ENCODE measurements at regions not wholly inside any gene's neighbourhood (a gene's known extent, or its start where the extent isn't known, plus 50 kb on each side); places are given as distances from the start of the nearest gene placed in this dataset.

DNA sequence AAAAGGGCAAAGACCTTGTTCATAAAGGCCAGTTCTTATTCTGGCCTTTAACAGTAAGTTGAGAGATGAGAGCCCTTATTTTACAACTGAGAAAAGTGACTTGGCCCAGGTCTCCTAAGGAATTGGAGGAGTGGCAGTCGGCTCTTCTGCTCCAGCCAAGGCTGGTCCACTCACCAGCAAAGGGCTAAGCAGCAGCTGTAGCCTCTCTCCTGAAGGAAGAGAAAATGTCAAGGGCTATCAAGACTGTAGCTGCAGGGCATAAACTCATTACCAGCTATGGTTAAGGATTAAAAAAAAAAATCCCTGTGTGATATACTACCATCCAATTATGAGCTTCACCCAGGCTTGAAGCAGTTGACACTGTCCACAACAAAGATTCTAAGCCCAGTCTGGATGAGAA is 138.6 kb upstream of the RAD23B start:
- Histone ChIP-seq H3K4me3 (ENCODE audit: low read length) (no peak overlapping the region), H3K36me3 (ENCODE audit: insufficient read depth, low read length) (no peaks in the 10 kb centered on the region), H3K27me3 (ENCODE audit: control insufficient read depth in 1 of 2, insufficient read depth in 2 of 2, low read length in 2 of 2) (no peaks in the 10 kb centered on the region), H3K4me1 (ENCODE audit: insufficient read depth, low read length) (no peaks in the 10 kb centered on the region), H3K27ac (ENCODE audit: low read depth in 1 of 2, low read length in 2 of 2) (no peak overlapping the region), H3K9me3 (ENCODE audit: control insufficient read depth in 1 of 2, insufficient read depth in 1 of 2, low read length in 2 of 2) (no peaks in the 10 kb centered on the region)
- H3K27ac Mint-ChIP-seq = no peak overlapping the region
- H3K27me3 Mint-ChIP-seq = peaks cover 12% of the 10 kb centered on the region
- ATAC-seq (ENCODE audit: poor library complexity) (no peak), DNase-seq (no peak)
- H3K4me1 Mint-ChIP-seq (ENCODE audit: low read depth) = no peaks in the 10 kb centered on the region
- TF ChIP-seq, protein P1, sequence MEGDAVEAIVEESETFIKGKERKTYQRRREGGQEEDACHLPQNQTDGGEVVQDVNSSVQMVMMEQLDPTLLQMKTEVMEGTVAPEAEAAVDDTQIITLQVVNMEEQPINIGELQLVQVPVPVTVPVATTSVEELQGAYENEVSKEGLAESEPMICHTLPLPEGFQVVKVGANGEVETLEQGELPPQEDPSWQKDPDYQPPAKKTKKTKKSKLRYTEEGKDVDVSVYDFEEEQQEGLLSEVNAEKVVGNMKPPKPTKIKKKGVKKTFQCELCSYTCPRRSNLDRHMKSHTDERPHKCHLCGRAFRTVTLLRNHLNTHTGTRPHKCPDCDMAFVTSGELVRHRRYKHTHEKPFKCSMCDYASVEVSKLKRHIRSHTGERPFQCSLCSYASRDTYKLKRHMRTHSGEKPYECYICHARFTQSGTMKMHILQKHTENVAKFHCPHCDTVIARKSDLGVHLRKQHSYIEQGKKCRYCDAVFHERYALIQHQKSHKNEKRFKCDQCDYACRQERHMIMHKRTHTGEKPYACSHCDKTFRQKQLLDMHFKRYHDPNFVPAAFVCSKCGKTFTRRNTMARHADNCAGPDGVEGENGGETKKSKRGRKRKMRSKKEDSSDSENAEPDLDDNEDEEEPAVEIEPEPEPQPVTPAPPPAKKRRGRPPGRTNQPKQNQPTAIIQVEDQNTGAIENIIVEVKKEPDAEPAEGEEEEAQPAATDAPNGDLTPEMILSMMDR (IDR thresholded peaks at IDR 0.05) = no peak
- no peaks in the 10 kb centered on the region for H3K9me3 Mint-ChIP-seq
- H3K4me3 Mint-ChIP-seq = no peak overlapping the region
- H3K36me3 Mint-ChIP-seq (ENCODE audit: low read depth) = no peaks in the 10 kb centered on the region
- CTCF ChIA-PET = no interaction called here
- intact Hi-C loops (cut with DNase I, micrococcal nuclease) = no loop called here
- POLR2A ChIA-PET = no interaction called here

DNA sequence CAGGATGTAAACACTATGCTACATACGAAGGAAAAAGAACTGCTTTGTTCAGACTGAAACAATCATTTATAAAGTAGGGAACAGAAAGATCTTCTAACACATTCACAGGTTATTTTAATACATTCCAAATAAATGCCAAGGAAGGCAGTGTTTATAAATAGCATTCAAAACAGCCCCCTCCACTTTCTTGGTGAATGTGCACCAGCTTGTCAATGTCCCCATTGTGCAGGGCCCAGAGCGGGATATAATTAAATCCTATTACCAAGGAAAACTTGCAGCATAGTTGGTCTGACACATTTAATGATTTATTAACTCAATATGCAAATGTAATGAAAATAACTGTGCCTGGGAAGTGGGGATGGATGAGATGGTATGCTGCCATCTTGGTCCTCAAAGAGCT is 135.9 kb upstream of the RAD23B start:
- no peak overlapping the region for H3K27ac Mint-ChIP-seq
- H3K9me3 Mint-ChIP-seq = peaks cover 4% of the 10 kb centered on the region
- Histone ChIP-seq H3K27me3 (ENCODE audit: control insufficient read depth in 1 of 2, insufficient read depth in 2 of 2, low read length in 2 of 2) (no peaks in the 10 kb centered on the region), H3K36me3 (ENCODE audit: insufficient read depth, low read length) (no peaks in the 10 kb centered on the region), H3K9me3 (ENCODE audit: control insufficient read depth in 1 of 2, insufficient read depth in 1 of 2, low read length in 2 of 2) (no peaks in the 10 kb centered on the region), H3K4me1 (ENCODE audit: insufficient read depth, low read length) (no peaks in the 10 kb centered on the region), H3K4me3 (ENCODE audit: low read length) (no peak overlapping the region), H3K27ac (ENCODE audit: low read depth in 1 of 2, low read length in 2 of 2) (no peak overlapping the region)
- ATAC-seq (ENCODE audit: poor library complexity) = no peak
- H3K4me3 Mint-ChIP-seq = no peak overlapping the region
- DNase-seq = no peak
- ChIA-PET CTCF (no interaction called here), POLR2A (no interaction called here)
- H3K36me3 Mint-ChIP-seq (ENCODE audit: low read depth) = no peaks in the 10 kb centered on the region
- intact Hi-C loops (cut with DNase I, micrococcal nuclease) = no loop called here
- no peaks in the 10 kb centered on the region for H3K4me1 Mint-ChIP-seq (ENCODE audit: low read depth)
- peaks cover 15% of the 10 kb centered on the region for H3K27me3 Mint-ChIP-seq
- TF ChIP-seq, protein P1 (IDR thresholded peaks at IDR 0.05) = no peak

DNA sequence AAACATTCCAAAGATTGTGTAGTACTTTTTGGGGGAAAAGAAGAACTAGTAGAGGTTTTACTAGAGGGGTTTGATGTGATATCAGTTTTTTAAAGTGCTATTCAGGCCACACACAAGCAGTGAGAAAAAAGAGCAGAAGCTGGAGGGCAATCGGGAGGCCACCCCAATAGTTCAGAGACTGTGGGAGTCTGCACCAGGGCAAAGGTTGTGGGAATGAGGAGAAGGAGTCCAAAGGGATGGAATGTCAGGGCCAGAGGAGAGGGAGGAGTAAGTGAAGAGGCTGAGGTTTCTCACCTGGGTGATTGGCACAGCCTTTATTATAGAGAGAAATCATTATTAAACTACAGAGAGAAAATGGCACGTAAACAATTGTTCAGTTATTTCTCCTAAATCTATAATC is 134.9 kb upstream of the RAD23B start:
- Histone ChIP-seq H3K4me3 (ENCODE audit: low read length) (no peak overlapping the region), H3K4me1 (ENCODE audit: insufficient read depth, low read length) (no peaks in the 10 kb centered on the region), H3K27ac (ENCODE audit: low read depth in 1 of 2, low read length in 2 of 2) (no peak overlapping the region), H3K36me3 (ENCODE audit: insufficient read depth, low read length) (no peaks in the 10 kb centered on the region), H3K27me3 (ENCODE audit: control insufficient read depth in 1 of 2, insufficient read depth in 2 of 2, low read length in 2 of 2) (no peaks in the 10 kb centered on the region), H3K9me3 (ENCODE audit: control insufficient read depth in 1 of 2, insufficient read depth in 1 of 2, low read length in 2 of 2) (no peaks in the 10 kb centered on the region)
- Mint-ChIP-seq H3K27ac (no peak overlapping the region), H3K4me3 (no peak overlapping the region), H3K4me1 (ENCODE audit: low read depth) (no peaks in the 10 kb centered on the region), H3K36me3 (ENCODE audit: low read depth) (no peaks in the 10 kb centered on the region), H3K27me3 (peaks cover 15% of the 10 kb centered on the region), H3K9me3 (peaks cover 4% of the 10 kb centered on the region)
- ChIA-PET CTCF (no interaction called here), POLR2A (no interaction called here)
- DNase-seq (no peak), ATAC-seq (ENCODE audit: poor library complexity) (no peak)
- TF ChIP-seq, protein P1 (IDR thresholded peaks at IDR 0.05) = no peak
- intact Hi-C loops (cut with DNase I, micrococcal nuclease) = no loop called here
